DOHH2 (cell line): ENCODE measurements at regions not wholly inside any gene's neighbourhood (a gene's known extent, or its start where the extent isn't known, plus 50 kb on each side); places are given as distances from the start of the nearest gene placed in this dataset.

ENCODE experiments used
- H3F3A ChIP-seq: fragments of 200-600 bp; sonication (generic), shearing (Covaris generic); 2 replicates; pipeline ENCODE4 v1.6.0; 2016; ENCODE audit warnings: antibody characterized with exemption, mild to moderate bottlenecking; ENCODE audit not compliant: control insufficient read depth, insufficient read depth
- H3K27ac ChIP-seq: fragments of 200-600 bp; sonication (generic); 2 replicates; pipeline ENCODE4 v1.5.1; 2014; ENCODE audit warnings: low read depth, mild to moderate bottlenecking, low read length, moderate library complexity
- H3K27me3 ChIP-seq: fragments of 200-600 bp; sonication (generic); 2 replicates; pipeline ENCODE4 v1.6.1; 2014; ENCODE audit warnings: mild to moderate bottlenecking, low read length, mixed read lengths; ENCODE audit not compliant: control insufficient read depth
- H3K36me3 ChIP-seq: fragments of 200-600 bp; sonication (generic); 2 replicates; pipeline ENCODE4 v1.6.1; 2014; ENCODE audit warnings: mild to moderate bottlenecking, low read length, moderate library complexity, mixed read lengths; ENCODE audit not compliant: control insufficient read depth
- H3K4me1 ChIP-seq: fragments of 200-600 bp; sonication (generic); 2 replicates; pipeline ENCODE4 v1.6.1; 2014; ENCODE audit warnings: mild to moderate bottlenecking, low read length, mixed read lengths; ENCODE audit not compliant: control insufficient read depth
- H3K4me2 ChIP-seq: fragments of 200-600 bp; sonication (generic); 2 replicates; pipeline ENCODE4 v1.6.0; 2014; ENCODE audit warnings: mild to moderate bottlenecking, low read length, moderate library complexity
- H3K4me3 ChIP-seq: fragments of 200-600 bp; sonication (generic); 2 replicates; pipeline ENCODE4 v1.5.1; 2014; ENCODE audit warnings: mild to moderate bottlenecking, low read length, mixed read lengths
- H3K79me2 ChIP-seq: fragments of 200-600 bp; sonication (generic); 2 replicates; pipeline ENCODE4 v1.6.1; 2014; ENCODE audit warnings: mild to moderate bottlenecking, low read length, mixed read lengths; ENCODE audit not compliant: control insufficient read depth
- H3K9me2 ChIP-seq: fragments of 200-600 bp; sonication (generic); replicated peaks from 2 replicates; pipeline ENCODE4 v1.6.1; 2014; ENCODE audit warnings: mild to moderate bottlenecking, low read length, mixed read lengths; ENCODE audit not compliant: control insufficient read depth
- H3K9me3 ChIP-seq: fragments of 200-600 bp; sonication (generic); 2 replicates; pipeline ENCODE4 v1.6.1; 2014; ENCODE audit warnings: antibody characterized with exemption, low read length, mixed read lengths; ENCODE audit not compliant: control insufficient read depth, insufficient read depth
- H4K20me1 ChIP-seq: fragments of 200-600 bp; sonication (generic); 2 replicates; pipeline ENCODE4 v1.6.0; 2014; ENCODE audit warnings: low read depth, mild to moderate bottlenecking, antibody characterized with exemption, low read length, moderate library complexity; ENCODE audit not compliant: control insufficient read depth, insufficient read depth
- EZH2phosphoT487 ChIP-seq: fragments of 200-600 bp; sonication (generic); IDR thresholded peaks from 2 replicates; pipeline ENCODE4 v1.6.1; 2017; ENCODE audit warnings: borderline replicate concordance, mild to moderate bottlenecking, antibody characterized with exemption, low read length, moderate library complexity, mixed read lengths
- TF ChIP-seq, protein P1 (sequence below): fragments of 200-600 bp; sonication (generic); IDR thresholded peaks from one replicate; pipeline ENCODE4 v1.5.1; 2014; ENCODE audit warnings: antibody characterized with exemption, mild to moderate bottlenecking, low read depth, low read length; ENCODE audit not compliant: poor library complexity, severe bottlenecking

DNA sequence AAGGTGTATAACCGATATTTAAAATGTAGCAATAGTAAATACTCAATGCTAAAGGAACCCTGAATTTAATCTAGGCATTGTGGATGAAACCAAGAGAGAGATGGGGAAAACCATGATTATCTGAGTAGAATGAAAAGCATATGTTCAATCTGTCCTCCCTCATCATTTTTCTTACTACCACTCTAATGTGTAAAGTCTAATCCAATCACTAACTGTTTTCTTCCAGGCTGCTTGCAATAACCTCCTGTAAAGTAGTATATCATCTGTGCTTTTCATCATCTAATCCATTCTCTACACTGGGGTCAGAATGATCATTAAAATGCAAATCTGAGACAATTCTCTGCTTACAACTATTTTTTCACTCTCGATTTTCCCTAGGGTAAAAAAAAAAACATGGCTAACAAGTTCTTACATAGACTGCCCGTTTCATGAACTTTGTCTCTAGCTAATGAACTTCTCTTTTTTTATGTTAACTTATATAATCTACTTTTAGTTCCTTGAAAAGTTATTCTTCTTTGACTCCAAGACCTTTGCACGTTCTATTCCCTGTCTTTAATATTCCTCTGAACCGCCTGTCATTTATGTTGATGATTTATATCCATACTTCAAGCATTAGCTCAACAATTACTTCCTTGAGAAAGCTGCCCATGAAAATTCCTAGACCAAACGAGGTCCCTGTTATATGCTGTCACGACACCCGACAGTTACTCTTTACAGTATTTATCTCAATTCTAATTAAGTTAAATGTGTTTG is 94.7 kb upstream of the SLC8A1 start:
- H3K79me2 ChIP-seq: no peaks in the 10 kb centered on the region
- TF ChIP-seq EZH2phosphoT487: no peak
- TF ChIP-seq, protein P1, sequence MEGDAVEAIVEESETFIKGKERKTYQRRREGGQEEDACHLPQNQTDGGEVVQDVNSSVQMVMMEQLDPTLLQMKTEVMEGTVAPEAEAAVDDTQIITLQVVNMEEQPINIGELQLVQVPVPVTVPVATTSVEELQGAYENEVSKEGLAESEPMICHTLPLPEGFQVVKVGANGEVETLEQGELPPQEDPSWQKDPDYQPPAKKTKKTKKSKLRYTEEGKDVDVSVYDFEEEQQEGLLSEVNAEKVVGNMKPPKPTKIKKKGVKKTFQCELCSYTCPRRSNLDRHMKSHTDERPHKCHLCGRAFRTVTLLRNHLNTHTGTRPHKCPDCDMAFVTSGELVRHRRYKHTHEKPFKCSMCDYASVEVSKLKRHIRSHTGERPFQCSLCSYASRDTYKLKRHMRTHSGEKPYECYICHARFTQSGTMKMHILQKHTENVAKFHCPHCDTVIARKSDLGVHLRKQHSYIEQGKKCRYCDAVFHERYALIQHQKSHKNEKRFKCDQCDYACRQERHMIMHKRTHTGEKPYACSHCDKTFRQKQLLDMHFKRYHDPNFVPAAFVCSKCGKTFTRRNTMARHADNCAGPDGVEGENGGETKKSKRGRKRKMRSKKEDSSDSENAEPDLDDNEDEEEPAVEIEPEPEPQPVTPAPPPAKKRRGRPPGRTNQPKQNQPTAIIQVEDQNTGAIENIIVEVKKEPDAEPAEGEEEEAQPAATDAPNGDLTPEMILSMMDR: no peak
- no peaks in the 10 kb centered on the region for H3K27me3 ChIP-seq
- H3K9me3 ChIP-seq: no peaks in the 10 kb centered on the region
- no peaks in the 10 kb centered on the region for H3K36me3 ChIP-seq
- no peak overlapping the region for H3K4me3 ChIP-seq
- no peaks in the 10 kb centered on the region for H3F3A ChIP-seq
- no peak overlapping the region for H3K27ac ChIP-seq
- H4K20me1 ChIP-seq: no peaks in the 10 kb centered on the region
- no peaks in the 10 kb centered on the region for H3K9me2 ChIP-seq
- H3K4me1 ChIP-seq: no peaks in the 10 kb centered on the region
- H3K4me2 ChIP-seq: no peak overlapping the region

DNA sequence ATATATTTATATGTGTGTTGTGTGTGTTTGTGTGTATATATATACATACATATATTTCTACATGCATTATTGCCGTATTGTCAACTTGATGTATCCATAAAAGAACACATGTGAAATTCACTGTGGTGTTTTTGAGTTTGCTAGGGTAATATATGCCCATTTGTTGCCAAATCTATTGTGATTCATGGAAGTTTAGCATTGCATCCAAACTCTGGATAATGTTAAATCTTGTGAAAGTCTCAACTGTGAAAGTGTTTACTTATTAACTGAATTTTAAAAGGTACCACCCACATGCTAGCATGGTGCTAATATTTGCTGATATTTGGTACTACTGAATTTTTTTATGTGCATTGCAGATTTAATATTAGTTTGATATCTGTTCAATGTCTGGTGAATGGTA is 96.6 kb upstream of the SLC8A1 start:
- no peaks in the 10 kb centered on the region for H3K79me2 ChIP-seq
- H3K27me3 ChIP-seq: no peaks in the 10 kb centered on the region
- no peaks in the 10 kb centered on the region for H3K4me1 ChIP-seq
- no peaks in the 10 kb centered on the region for H4K20me1 ChIP-seq
- H3K9me2 ChIP-seq: no peaks in the 10 kb centered on the region; the same call in 1 of the 2 replicates
- H3K4me3 ChIP-seq: no peak overlapping the region
- H3K36me3 ChIP-seq: no peaks in the 10 kb centered on the region
- no peak overlapping the region for H3K27ac ChIP-seq
- no peaks in the 10 kb centered on the region for H3F3A ChIP-seq
- TF ChIP-seq EZH2phosphoT487: no peak
- TF ChIP-seq, protein P1: no peak
- H3K9me3 ChIP-seq: no peaks in the 10 kb centered on the region
- H3K4me2 ChIP-seq: no peak overlapping the region

DNA sequence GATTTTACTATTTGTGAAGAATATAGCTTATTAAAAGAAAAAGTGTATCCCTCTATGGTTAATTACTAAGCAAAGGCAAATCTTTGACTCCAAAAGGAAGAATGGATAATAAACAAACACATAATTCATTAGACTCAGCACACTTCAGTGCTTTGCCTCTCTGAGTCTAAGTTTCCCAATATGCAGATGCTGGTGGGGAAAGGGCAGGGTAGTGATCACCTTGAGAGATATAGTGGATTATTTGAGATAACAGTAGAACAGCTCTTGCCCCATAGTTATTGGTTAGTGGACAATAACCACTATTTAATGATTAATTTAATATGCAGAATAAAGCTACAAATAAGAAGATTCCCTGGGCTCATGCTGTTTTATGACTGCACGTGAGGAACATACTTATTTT is 98.2 kb upstream of the SLC8A1 start:
- Histone ChIP-seq H3K9me2 (no peaks in the 10 kb centered on the region; the same call in 1 of the 2 replicates), H3K4me3 (no peak overlapping the region), H3K4me1 (peaks cover 10% of the 10 kb centered on the region), H3K9me3 (no peaks in the 10 kb centered on the region), H3K79me2 (no peaks in the 10 kb centered on the region), H4K20me1 (no peaks in the 10 kb centered on the region), H3K36me3 (no peaks in the 10 kb centered on the region), H3K27me3 (no peaks in the 10 kb centered on the region), H3K27ac (no peak overlapping the region), H3F3A (no peaks in the 10 kb centered on the region), H3K4me2 (no peak overlapping the region)
- TF ChIP-seq, protein P1: no peak
- no peak for TF ChIP-seq EZH2phosphoT487
